SK-N-SH treated with all-trans-retinoic acid at 6 μM for 48 hours (cell line): ENCODE measurements at regions not wholly inside any gene's neighbourhood (a gene's known extent, or its start where the extent isn't known, plus 50 kb on each side); places are given as distances from the start of the nearest gene placed in this dataset.

Source experiments
- ATAC-seq: fragments of 200-7000 bp; cut with Tn5 transposase; 3 replicates; pipeline ENCODE4 v1.9.1; 2020; ENCODE audit warnings: mild to moderate bottlenecking, moderate library complexity
- ARNTL ChIP-seq: fragments of 450-650 bp; formaldehyde crosslinking; IDR thresholded peaks from 2 replicates; pipeline ENCODE4 v1.5.0; 2020; ENCODE audit warnings: low read depth, mild to moderate bottlenecking, moderate library complexity, borderline replicate concordance
- BACH2 ChIP-seq: fragments of 250-450 bp; sonication (Bioruptor Pico); IDR thresholded peaks from 2 replicates; pipeline ENCODE4 v1.9.0; 2021; ENCODE audit warnings: mild to moderate bottlenecking, borderline replicate concordance
- CSDC2 ChIP-seq: fragments of 250-450 bp; sonication (Bioruptor Pico); IDR thresholded peaks from 2 replicates; pipeline ENCODE4 v1.5.0; 2020; ENCODE audit warnings: mild to moderate bottlenecking, moderate library complexity
- CSRNP3 ChIP-seq: fragments of 250-450 bp; sonication (Bioruptor Pico); IDR thresholded peaks from 2 replicates; pipeline ENCODE4 v1.5.1; 2021; ENCODE audit warnings: mild to moderate bottlenecking, moderate library complexity
- ESRRG ChIP-seq: fragments of 250-450 bp; sonication (Bioruptor Pico); IDR thresholded peaks from 2 replicates; pipeline ENCODE4 v1.6.1; 2021; ENCODE audit warnings: mild to moderate bottlenecking
- ISL1 ChIP-seq: fragments of 250-450 bp; sonication (Bioruptor Pico); IDR thresholded peaks from 2 replicates; pipeline ENCODE4 v2.1.2; 2022; ENCODE audit warnings: mild to moderate bottlenecking, moderate library complexity
- OSR1 ChIP-seq: fragments of 250-450 bp; sonication (Bioruptor Pico); IDR thresholded peaks from 2 replicates; pipeline ENCODE4 v1.8.0; 2022; ENCODE audit warnings: moderate library complexity, mild to moderate bottlenecking, inconsistent platforms
- POU6F1 ChIP-seq: fragments of 250-450 bp; sonication (Bioruptor Pico); IDR thresholded peaks from 2 replicates; pipeline ENCODE4 v1.8.0; 2021; ENCODE audit warnings: low read depth, mild to moderate bottlenecking, moderate library complexity, borderline replicate concordance
- PPARA ChIP-seq: fragments of 250-450 bp; sonication (Bioruptor Pico); IDR thresholded peaks from 2 replicates; pipeline ENCODE4 v1.5.0; 2020; ENCODE audit warnings: mild to moderate bottlenecking, borderline replicate concordance
- RARB ChIP-seq: fragments of 250-450 bp; sonication (Bioruptor Pico); IDR thresholded peaks from 2 replicates; pipeline ENCODE4 v1.8.0; 2021; ENCODE audit warnings: mild to moderate bottlenecking, moderate library complexity
- SNAI2 ChIP-seq: fragments of 250-450 bp; sonication (Bioruptor Pico); IDR thresholded peaks from 2 replicates; pipeline ENCODE4 v1.5.0; 2020; ENCODE audit warnings: mild to moderate bottlenecking, moderate library complexity
- TOX ChIP-seq: fragments of 250-450 bp; sonication (Bioruptor Pico); IDR thresholded peaks from 2 replicates; pipeline ENCODE4 v1.8.0; 2021; ENCODE audit warnings: mild to moderate bottlenecking, moderate library complexity, borderline replicate concordance
- ZC3H10 ChIP-seq: fragments of 250-450 bp; sonication (Bioruptor Pico); IDR thresholded peaks from 2 replicates; pipeline ENCODE4 v1.5.1; 2021; ENCODE audit warnings: mild to moderate bottlenecking, moderate library complexity
- ZFP30 ChIP-seq: fragments of 450-650 bp; formaldehyde crosslinking; IDR thresholded peaks from 2 replicates; pipeline ENCODE4 v1.5.0; 2022; ENCODE audit warnings: mild to moderate bottlenecking, moderate library complexity
- ZNF70 ChIP-seq: fragments of 450-650 bp; formaldehyde crosslinking; IDR thresholded peaks from 2 replicates; pipeline ENCODE4 v1.5.0; 2020; ENCODE audit warnings: mild to moderate bottlenecking, moderate library complexity
- TF ChIP-seq, protein P1 (sequence below): fragments of 250-450 bp; sonication (Bioruptor Pico); IDR thresholded peaks from 2 replicates; pipeline ENCODE4 v1.5.1; 2020; ENCODE audit warnings: low read depth, mild to moderate bottlenecking, moderate library complexity
- TF ChIP-seq, protein P2 (sequence below): fragments of 250-450 bp; sonication (Bioruptor Pico); IDR thresholded peaks from 2 replicates; pipeline ENCODE4 v1.5.0; 2020; ENCODE audit warnings: mild to moderate bottlenecking, moderate library complexity
- TF ChIP-seq, protein P3 (sequence below): fragments of 250-450 bp; sonication (Bioruptor Pico); IDR thresholded peaks from 2 replicates; pipeline ENCODE4 v1.8.0; 2020; ENCODE audit warnings: mild to moderate bottlenecking, moderate library complexity, borderline replicate concordance

DNA sequence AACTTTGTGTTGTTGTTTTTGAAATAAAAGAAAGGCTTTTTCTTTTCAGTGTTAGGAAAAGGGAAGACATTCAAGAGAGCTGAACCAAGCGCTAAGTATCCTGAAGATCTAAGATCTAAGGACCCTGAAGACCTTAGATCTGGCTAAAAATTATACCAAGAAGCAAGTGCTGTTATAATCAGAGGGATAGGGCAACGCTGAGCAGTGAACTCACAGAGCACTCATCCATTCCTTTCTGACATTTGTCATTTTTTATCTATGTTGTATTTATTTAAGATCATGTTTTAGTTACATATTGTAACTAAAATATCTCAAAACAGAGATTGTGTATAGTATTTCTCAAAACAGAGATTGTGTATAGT, 60.5 kb upstream of the FAM216B start:
- peak; percentile 62 for ATAC-seq
- no peak for TF ChIP-seq ARNTL (CRISPR knock-in tag)
- TF ChIP-seq RARB (CRISPR knock-in tag): no peak
- no peak for TF ChIP-seq PPARA (CRISPR knock-in tag)
- TF ChIP-seq, protein P1, sequence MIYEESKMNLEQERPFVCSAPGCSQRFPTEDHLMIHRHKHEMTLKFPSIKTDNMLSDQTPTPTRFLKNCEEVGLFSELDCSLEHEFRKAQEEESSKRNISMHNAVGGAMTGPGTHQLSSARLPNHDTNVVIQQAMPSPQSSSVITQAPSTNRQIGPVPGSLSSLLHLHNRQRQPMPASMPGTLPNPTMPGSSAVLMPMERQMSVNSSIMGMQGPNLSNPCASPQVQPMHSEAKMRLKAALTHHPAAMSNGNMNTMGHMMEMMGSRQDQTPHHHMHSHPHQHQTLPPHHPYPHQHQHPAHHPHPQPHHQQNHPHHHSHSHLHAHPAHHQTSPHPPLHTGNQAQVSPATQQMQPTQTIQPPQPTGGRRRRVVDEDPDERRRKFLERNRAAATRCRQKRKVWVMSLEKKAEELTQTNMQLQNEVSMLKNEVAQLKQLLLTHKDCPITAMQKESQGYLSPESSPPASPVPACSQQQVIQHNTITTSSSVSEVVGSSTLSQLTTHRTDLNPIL (CRISPR knock-in tag): no peak
- no peak for TF ChIP-seq ZC3H10
- no peak for TF ChIP-seq POU6F1 (CRISPR knock-in tag)
- TF ChIP-seq CSRNP3 (CRISPR knock-in tag): no peak
- no peak for TF ChIP-seq ZNF70 (CRISPR knock-in tag)
- TF ChIP-seq CSDC2 (CRISPR knock-in tag): no peak
- TF ChIP-seq BACH2 (CRISPR knock-in tag): no peak

DNA sequence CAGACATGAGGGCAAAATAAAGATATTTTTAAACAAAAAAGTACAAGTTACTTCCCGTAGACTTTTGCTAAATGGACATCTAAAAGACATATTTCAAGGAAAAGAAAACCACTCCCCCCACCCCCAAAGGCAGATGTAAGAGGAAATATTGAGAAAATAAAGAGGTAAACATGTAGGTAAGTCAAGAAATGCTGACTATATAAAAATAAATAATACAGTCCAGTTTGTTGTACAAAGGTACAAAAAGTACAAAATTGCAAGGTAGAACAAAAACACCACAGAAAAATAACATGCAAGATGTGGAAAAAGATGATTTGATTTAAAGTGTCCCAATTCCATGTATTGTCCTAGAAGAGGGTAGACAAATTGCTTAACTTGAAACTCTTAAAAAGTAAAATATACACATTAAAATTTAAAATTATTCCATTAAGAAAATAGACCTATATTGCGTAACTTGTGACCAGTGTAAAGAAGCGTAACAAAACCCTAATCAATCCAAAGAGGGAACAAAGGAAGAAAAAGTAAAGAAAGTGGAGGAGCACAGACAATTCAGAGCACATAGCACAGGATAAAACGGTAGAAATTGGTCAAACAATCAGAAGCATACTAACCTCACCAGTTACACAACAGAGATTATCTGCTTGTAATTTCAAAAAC, 58.4 kb upstream of the FAM216B start:
- ATAC-seq: no peak
- TF ChIP-seq ZC3H10 (no peak), ESRRG (CRISPR knock-in tag) (no peak), ISL1 (CRISPR knock-in tag) (no peak), SNAI2 (CRISPR knock-in tag) (no peak), BACH2 (CRISPR knock-in tag) (no peak), OSR1 (CRISPR knock-in tag) (no peak)
- TF ChIP-seq, protein P2, sequence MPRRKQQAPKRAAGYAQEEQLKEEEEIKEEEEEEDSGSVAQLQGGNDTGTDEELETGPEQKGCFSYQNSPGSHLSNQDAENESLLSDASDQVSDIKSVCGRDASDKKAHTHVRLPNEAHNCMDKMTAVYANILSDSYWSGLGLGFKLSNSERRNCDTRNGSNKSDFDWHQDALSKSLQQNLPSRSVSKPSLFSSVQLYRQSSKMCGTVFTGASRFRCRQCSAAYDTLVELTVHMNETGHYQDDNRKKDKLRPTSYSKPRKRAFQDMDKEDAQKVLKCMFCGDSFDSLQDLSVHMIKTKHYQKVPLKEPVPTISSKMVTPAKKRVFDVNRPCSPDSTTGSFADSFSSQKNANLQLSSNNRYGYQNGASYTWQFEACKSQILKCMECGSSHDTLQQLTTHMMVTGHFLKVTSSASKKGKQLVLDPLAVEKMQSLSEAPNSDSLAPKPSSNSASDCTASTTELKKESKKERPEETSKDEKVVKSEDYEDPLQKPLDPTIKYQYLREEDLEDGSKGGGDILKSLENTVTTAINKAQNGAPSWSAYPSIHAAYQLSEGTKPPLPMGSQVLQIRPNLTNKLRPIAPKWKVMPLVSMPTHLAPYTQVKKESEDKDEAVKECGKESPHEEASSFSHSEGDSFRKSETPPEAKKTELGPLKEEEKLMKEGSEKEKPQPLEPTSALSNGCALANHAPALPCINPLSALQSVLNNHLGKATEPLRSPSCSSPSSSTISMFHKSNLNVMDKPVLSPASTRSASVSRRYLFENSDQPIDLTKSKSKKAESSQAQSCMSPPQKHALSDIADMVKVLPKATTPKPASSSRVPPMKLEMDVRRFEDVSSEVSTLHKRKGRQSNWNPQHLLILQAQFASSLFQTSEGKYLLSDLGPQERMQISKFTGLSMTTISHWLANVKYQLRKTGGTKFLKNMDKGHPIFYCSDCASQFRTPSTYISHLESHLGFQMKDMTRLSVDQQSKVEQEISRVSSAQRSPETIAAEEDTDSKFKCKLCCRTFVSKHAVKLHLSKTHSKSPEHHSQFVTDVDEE (CRISPR knock-in tag): no peak
- TF ChIP-seq, protein P3, sequence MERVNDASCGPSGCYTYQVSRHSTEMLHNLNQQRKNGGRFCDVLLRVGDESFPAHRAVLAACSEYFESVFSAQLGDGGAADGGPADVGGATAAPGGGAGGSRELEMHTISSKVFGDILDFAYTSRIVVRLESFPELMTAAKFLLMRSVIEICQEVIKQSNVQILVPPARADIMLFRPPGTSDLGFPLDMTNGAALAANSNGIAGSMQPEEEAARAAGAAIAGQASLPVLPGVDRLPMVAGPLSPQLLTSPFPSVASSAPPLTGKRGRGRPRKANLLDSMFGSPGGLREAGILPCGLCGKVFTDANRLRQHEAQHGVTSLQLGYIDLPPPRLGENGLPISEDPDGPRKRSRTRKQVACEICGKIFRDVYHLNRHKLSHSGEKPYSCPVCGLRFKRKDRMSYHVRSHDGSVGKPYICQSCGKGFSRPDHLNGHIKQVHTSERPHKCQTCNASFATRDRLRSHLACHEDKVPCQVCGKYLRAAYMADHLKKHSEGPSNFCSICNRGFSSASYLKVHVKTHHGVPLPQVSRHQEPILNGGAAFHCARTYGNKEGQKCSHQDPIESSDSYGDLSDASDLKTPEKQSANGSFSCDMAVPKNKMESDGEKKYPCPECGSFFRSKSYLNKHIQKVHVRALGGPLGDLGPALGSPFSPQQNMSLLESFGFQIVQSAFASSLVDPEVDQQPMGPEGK (CRISPR knock-in tag): no peak

DNA sequence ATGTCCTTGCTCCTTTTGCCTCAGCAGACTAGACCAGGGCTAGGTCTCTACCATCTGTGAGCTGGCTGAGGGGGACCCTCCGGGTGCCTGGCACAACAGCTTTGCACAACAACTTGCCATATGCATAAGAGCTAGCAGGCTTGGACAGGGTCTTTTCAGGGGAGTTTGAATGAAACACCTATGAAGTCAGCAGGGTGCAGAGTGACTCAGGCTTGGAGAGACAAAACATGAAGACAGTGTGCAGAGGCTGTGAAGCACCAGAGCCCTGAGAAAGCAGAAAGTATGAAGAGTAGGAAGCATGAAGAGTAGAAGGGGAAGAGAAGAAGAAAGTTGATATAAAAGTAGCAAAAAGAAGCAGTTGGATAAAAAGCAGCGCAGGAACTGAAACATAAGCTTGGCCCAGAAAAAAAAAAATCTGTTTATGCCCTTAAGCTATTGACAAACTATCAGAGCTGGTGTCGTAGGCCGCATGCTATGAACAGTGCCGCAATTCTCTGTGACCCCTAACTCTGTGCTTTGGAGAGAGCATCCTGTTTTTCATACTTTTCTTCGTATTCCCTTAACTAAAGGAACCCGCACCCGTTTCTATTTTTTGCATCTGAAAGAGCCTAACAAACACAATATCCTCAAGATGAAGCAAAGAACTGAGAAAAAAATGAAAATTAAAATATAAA, 52.7 kb upstream of the FAM216B start:
- TF ChIP-seq TOX (no peak), ESRRG (CRISPR knock-in tag) (no peak), POU6F1 (CRISPR knock-in tag) (no peak), BACH2 (CRISPR knock-in tag) (no peak), ZFP30 (no peak), ARNTL (CRISPR knock-in tag) (no peak)
- TF ChIP-seq, protein P2 (CRISPR knock-in tag): no peak
- ATAC-seq: no peak
